MCF 10A (cell line): ENCODE measurements at regions not wholly inside any gene's neighbourhood (a gene's known extent, or its start where the extent isn't known, plus 50 kb on each side); places are given as distances from the start of the nearest gene placed in this dataset.

Experiments used
- BruUV-seq: library from RNA; stranded (reverse); fragments of 400-500 nt; replicated peaks from 2 replicates; lab custom pipeline; 2021; lab: Mats Ljungman, UMichigan
- CTCF ChIA-PET: fragments of 300-600 bp; sonication (Branson Sonifier 250); formaldehyde crosslinking; extraction: SDS; loops from one replicate; lab custom pipeline; 2021; ENCODE audit warnings: antibody characterized with exemption, inconsistent platforms; lab: Yijun Ruan, JAX
- POLR2A ChIA-PET: fragments of 300-600, 350-650 bp; sonication (Branson Sonifier 250); formaldehyde crosslinking; extraction: SDS; loops from one replicate; lab custom pipeline; 2020; ENCODE audit warnings: antibody characterized with exemption, inconsistent platforms; lab: Yijun Ruan, JAX
- DNase-seq: peaks from one replicate; pipeline ENCODE4 v3.0.0-alpha.2; 2018; ENCODE audit not compliant: unreplicated experiment
- H3K27ac Mint-ChIP-seq: one replicate; pipeline ENCODE4 v1.8.0; 2022; ENCODE audit warnings: mild to moderate bottlenecking, low read depth, mixed read lengths; ENCODE audit not compliant: unreplicated experiment
- H3K27me3 Mint-ChIP-seq: one replicate; pipeline ENCODE4 v1.8.0; 2022; ENCODE audit warnings: mixed read lengths; ENCODE audit not compliant: insufficient read depth, unreplicated experiment
- H3K36me3 Mint-ChIP-seq: one replicate; pipeline ENCODE4 v1.8.0; 2022; ENCODE audit warnings: mild to moderate bottlenecking, moderate library complexity, mixed read lengths; ENCODE audit not compliant: insufficient read depth, unreplicated experiment
- H3K4me1 Mint-ChIP-seq: one replicate; pipeline ENCODE4 v1.8.0; 2022; ENCODE audit warnings: mixed read lengths; ENCODE audit not compliant: insufficient read depth, unreplicated experiment
- H3K4me3 Mint-ChIP-seq: one replicate; pipeline ENCODE4 v1.8.0; 2022; ENCODE audit warnings: mild to moderate bottlenecking, moderate library complexity, mixed read lengths; ENCODE audit not compliant: unreplicated experiment
- H3K9me3 Mint-ChIP-seq: one replicate; pipeline ENCODE4 v1.8.0; 2022; ENCODE audit warnings: mixed read lengths; ENCODE audit not compliant: unreplicated experiment
- intact Hi-C: fragments of 100-400 bp; cut with micrococcal nuclease; formaldehyde crosslinking; loops from 2 replicates; pipeline ENCODE4 v1.14.1; 2022
- TF ChIP-seq, protein P1 (sequence below): fragments of 200-600 bp; IDR thresholded peaks from one replicate; pipeline ENCODE4 v1.8.0; 2022; ENCODE audit warnings: antibody characterized with exemption, mild to moderate bottlenecking; ENCODE audit not compliant: unreplicated experiment

DNA sequence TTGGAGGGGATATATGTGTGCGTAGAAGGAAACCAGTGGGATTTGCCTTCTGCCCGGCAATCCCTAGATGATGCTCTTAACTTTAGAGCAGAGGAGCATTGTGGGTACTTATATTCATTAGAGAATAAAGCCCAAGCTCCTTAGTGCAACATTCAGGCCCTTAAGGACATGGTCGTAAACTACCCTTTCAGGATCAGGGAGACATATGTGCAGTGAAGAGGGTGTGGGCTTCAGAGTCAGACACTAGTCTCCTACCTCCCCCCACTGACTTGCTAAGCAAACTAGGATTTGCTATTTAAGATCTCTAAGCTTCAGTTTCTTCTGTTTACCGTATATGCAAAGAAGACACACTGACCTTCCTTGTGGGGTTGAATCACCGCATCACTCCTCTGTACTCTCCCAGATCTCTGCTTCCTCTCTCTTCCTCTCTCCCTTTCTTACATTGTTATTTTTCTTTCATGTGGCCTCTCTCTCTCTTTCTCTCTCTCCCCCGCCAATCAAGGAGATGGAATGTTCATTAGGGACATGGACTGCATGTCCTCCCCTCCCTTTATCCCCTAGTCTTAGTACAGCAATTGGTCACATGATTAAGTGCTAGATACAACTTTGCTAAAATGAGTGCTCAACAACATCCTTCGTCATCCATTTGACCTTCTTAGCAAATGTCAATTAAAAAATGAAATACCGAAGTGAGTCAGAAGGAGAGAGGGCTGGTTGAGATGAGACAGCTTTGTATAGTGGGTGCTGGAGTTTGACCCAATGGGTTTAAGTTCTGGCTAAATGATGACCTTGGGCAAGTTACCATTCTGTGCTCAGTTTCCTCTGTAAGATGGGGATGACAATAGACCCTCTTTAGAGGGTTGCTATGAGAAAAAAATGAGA, 91.7 kb downstream of the TMX1 start:
- ChIA-PET CTCF (interaction anchor here (0.6 to 0.9 kb wide), 2 partner anchors 122 to 214 kb away, joined by 3 read pairs; no protein-coding TSS in a partner anchor), POLR2A (interaction anchor here (0.7 kb wide), 1 partner anchor 30 kb away, joined by 3 read pairs; no protein-coding TSS in a partner anchor)
- H3K36me3 Mint-ChIP-seq, result no peaks in the 10 kb centered on the region
- H3K27ac Mint-ChIP-seq, result no peak overlapping the region
- intact Hi-C loops, result no loop called here
- no peak for DNase-seq
- H3K4me3 Mint-ChIP-seq, result no peak overlapping the region
- BruUV-seq, result no TSS peak
- TF ChIP-seq, protein P1, sequence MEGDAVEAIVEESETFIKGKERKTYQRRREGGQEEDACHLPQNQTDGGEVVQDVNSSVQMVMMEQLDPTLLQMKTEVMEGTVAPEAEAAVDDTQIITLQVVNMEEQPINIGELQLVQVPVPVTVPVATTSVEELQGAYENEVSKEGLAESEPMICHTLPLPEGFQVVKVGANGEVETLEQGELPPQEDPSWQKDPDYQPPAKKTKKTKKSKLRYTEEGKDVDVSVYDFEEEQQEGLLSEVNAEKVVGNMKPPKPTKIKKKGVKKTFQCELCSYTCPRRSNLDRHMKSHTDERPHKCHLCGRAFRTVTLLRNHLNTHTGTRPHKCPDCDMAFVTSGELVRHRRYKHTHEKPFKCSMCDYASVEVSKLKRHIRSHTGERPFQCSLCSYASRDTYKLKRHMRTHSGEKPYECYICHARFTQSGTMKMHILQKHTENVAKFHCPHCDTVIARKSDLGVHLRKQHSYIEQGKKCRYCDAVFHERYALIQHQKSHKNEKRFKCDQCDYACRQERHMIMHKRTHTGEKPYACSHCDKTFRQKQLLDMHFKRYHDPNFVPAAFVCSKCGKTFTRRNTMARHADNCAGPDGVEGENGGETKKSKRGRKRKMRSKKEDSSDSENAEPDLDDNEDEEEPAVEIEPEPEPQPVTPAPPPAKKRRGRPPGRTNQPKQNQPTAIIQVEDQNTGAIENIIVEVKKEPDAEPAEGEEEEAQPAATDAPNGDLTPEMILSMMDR, result no peak
- H3K27me3 Mint-ChIP-seq, result no peaks in the 10 kb centered on the region
- H3K9me3 Mint-ChIP-seq, result no peaks in the 10 kb centered on the region
- peaks cover 69% of the 10 kb centered on the region for H3K4me1 Mint-ChIP-seq

DNA sequence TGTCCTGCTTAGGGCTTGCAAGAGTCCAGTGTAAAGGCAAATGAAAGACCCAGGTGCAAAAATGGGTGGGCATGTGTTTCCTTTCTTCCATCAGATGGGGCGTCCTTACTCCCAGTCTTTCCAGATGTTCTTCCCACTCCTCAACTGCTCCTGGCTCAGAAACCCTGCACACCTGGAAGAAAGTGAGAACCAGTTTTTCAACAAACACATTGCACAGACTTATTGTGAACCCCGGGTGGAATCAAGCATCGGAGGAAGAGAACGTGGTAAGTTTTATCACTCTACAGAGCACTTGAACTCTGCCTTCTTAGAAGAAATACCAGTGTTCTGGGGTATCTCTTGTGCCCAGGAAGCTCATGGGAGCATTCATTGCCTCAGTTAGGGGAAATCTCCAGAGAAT, 93.3 kb downstream of the TMX1 start:
- no peaks in the 10 kb centered on the region for H3K9me3 Mint-ChIP-seq
- TF ChIP-seq, protein P1, result no peak

DNA sequence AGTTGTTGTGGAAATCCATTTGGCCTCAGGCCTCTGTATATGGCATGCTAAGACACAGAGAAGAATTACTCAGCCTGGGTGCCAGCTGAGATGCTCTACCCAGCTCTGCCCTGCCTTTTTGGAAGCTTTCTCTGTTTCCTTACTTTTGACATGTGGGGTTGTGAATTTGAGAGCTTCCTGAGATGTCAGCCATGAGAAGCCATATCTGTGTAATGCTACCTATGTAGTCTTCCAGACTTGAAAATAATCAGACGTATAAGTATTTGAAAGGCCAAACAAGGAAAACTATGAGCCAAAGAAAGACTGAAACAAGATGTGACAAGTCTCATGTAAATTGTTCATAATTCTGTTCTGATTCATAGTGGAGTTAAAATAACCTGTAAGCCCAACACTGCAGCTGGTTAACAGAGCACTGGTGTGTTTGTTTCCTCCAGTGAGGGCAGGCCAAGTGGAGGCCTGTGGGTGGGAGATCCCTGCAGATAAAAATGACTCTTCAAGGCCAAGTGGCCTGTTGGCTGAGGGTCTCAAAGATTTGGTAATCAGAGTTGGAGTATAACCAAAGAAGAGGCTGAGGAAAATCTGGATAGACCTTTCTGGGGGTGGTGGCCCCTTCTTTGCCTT, 94.0 kb downstream of the TMX1 start:
- peaks cover 54% of the 10 kb centered on the region for H3K4me1 Mint-ChIP-seq
- no peak overlapping the region for H3K4me3 Mint-ChIP-seq
- CTCF ChIA-PET, result interaction anchor here (0.7 kb wide), 1 partner anchor 1103 kb away, joined by 3 read pairs; the partner anchor contains the start of gene SOS2
- intact Hi-C loops, result no loop called here
- H3K27me3 Mint-ChIP-seq, result no peaks in the 10 kb centered on the region
- DNase-seq, result peak; percentile 16
- H3K27ac Mint-ChIP-seq, result peak overlapping the region; percentile 84
- POLR2A ChIA-PET, result interaction anchor here (0.5 to 2.7 kb wide), 18 partner anchors 8 to 318 kb away, joined by 3 to 12 read pairs (median 4); no protein-coding TSS in a partner anchor
- H3K36me3 Mint-ChIP-seq, result peaks cover 4% of the 10 kb centered on the region
- TF ChIP-seq, protein P1, result no peak
- BruUV-seq, result no TSS peak
- H3K9me3 Mint-ChIP-seq, result peaks cover 2% of the 10 kb centered on the region

More for the DNA sequence above, 93.3 kb downstream of the TMX1 start:
- BruUV-seq, result no TSS peak
- no peak overlapping the region for H3K4me3 Mint-ChIP-seq
- intact Hi-C loops, result no loop called here
- ChIA-PET CTCF (interaction anchor here (0.7 kb wide), 1 partner anchor 1102 kb away, joined by 3 read pairs; the partner anchor contains the start of gene SOS2), POLR2A (interaction anchor here (0.5 to 2.7 kb wide), 15 partner anchors 9 to 319 kb away, joined by 3 to 12 read pairs (median 4); no protein-coding TSS in a partner anchor)
- no peaks in the 10 kb centered on the region for H3K36me3 Mint-ChIP-seq
- H3K27ac Mint-ChIP-seq, result no peak overlapping the region
- peaks cover 61% of the 10 kb centered on the region for H3K4me1 Mint-ChIP-seq
- H3K27me3 Mint-ChIP-seq, result no peaks in the 10 kb centered on the region
- DNase-seq, result no peak
